NOMO-1 (cell line): ENCODE measurements at regions not wholly inside any gene's neighbourhood (a gene's known extent, or its start where the extent isn't known, plus 50 kb on each side); places are given as distances from the start of the nearest gene placed in this dataset.

Experiments used
- DNase-seq, 2 experiments: peaks; one replicate each; lab custom pipeline; 2025; ENCODE audit not compliant: unreplicated experiment in 2 of 2; lab: John Stamatoyannopoulos, UW

GRCh38 chr2:217491271-217491670 lies 511.5 kb downstream of the TNS1 start:
- peak; percentile 21 to 63 for DNase-seq

GRCh38 chr2:217489145-217489960 lies 513.4 kb downstream of the TNS1 start:
- no peak for DNase-seq

DNA sequence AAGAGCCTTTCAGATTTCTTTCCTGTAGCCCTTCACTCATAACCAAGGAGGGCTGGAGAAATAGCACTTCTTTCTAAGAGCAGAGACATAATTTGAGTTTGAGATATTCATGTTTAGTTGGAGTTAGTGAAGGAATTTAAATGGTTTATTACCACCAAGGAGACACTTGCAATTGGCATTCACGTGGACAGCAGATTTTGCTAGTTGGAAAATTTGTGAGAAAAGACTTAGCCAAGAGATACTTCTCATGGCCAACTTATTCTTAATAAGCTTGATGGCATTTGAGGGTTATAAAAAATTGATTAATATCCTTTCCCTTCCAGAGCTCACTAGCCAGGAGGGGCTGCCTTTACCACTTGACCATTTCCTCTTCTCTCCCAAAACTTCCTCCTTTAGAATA lies 518.7 kb downstream of the TNS1 start:
- no peak for DNase-seq

DNA sequence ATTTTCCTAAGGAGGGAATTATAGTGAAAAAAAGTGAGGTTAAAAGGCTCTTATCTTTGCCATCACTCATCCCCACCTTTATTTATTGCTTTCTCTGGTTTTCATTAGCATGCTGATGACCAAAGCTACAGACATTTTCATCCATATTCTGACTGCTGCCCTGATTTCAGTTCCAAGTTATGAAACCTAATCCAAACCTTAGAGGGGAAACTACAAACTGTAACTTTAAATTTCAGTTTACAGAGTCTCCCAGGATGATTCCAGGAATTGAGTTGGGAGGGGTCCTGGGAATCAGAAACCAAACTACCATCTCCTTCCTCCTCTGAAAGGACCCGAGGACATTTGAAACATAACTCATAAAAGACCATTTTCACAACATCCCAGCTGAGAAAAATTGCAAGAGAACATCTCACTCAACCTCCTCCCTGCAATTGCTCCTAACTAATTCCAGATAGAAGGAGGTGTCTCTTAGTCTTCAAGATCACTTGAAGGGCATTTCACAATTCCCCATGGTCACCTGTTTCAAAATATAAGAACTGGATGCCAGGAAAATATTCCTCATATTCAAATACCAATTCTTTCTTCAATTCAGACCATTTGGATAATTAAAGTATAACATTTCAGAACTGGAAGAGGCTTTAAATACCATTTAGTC lies 520.6 kb downstream of the TNS1 start:
- no peak for DNase-seq

GRCh38 chr2:217481577-217481976 lies 521.2 kb downstream of the TNS1 start:
- no peak for DNase-seq

GRCh38 chr2:217479566-217479965 lies 523.2 kb downstream of the TNS1 start:
- DNase-seq, result no peak

- no peak for DNase-seq
These were observed 523.9 kb downstream of the TNS1 start for GRCh38 chr2:217478831-217479455.

GRCh38 chr2:217477583-217477982 lies 525.2 kb downstream of the TNS1 start:
- no peak for DNase-seq

- DNase-seq, result no peak
These were observed 527.0 kb downstream of the TNS1 start for GRCh38 chr2:217475791-217476190.

DNA sequence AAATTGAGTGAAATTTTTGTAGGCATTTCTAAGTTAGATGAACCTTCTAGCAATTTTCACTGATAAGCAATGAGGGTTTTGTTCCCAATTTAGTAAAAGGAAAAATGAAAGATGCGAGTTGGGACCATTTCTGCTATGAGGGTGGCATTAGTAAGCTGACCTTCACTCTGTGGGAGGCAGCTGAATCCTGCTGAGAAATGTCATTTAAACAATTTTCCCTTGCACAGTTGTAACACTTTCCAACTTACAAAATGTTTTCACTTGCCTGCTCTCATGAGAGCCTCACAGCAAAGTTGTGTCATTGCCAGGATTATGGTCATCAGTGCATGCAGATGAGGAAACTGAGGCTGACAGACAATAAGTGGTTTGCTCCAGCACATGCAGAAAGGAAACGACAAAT lies 527.7 kb downstream of the TNS1 start:
- no peak for DNase-seq

DNA sequence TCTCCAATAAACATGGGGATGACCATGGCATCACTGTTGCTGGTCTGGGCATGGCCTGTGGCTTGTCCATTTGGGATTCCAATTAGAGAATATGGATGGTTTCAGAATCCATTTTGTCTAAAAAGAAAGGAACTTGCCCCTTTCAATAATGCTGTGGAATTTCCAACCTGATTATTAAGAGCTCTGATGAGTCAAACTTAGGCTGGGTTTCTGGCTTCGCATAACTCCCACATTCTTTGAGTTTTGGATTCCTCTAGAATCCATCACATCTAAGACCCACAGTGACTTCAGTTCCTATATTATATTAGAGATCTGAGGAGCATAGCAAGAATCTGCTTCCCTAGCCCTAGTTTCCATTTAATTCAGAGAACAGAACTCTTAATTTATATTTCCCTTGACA lies 531.5 kb downstream of the TNS1 start:
- no peak for DNase-seq

DNA sequence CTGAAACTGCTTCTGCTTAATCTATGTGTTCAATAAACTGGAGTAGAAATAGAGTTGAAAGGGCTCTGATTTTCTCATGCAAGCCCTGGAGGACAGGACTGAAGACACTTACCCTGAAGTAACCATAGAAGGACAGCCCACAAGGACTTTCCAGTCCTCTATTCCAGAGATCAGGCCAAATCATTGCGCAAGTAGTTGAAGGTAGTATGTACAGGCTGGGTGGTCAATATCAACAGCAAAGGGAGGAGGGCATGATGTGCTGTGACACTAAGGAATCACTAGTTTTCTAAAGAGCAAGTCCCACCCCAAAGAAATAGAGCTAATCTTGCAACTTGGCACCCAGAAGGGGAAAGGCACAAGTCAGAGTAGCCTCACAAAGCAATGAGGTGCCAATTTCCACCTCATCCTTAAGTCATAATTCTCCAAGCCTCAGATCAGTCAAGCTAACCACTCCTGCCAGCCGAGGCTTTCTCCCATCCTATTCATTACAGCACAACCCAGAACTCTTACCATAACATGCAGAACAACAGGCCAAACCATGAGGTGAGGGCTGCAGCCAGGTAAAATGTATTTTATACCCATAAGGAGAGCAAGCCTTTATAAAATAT lies 533.5 kb downstream of the TNS1 start:
- DNase-seq, result no peak

DNA sequence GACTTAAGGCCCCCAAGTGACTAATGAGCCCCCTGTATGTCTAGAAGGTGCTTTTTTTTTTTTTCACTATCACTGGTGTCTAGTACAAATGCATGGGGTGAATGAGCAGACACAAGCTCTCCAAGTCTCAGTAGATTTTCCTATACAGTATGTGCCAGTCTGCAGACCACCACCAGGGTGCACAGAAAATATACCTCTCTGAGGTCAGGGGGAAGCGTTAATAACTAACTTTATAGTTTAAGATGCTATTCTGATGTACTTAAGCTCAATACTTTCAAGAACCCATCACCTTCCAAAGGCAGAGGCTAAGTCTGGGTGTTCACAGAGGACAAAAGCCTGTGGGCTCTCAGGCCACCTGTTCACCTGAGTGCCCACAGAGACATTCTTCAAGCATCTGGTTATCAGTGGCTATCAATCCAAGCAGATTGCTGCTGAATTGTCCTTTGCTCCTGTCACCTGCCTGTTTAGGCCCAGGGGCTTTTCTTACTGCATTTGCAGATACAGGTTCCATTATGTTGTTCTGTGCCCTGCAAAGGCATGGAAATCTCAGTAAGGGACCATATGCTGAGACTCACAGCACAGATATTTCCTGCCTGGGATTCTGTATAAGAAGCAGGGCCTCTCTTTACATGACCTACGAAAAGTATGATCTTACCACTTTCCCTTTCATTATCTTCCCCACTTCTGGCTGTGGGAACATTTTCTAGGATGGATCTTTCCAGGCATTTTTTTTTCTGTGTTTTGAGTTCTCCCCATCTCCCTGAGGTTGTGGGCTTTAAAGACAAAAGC lies 534.6 kb downstream of the TNS1 start:
- DNase-seq, result no peak

DNA sequence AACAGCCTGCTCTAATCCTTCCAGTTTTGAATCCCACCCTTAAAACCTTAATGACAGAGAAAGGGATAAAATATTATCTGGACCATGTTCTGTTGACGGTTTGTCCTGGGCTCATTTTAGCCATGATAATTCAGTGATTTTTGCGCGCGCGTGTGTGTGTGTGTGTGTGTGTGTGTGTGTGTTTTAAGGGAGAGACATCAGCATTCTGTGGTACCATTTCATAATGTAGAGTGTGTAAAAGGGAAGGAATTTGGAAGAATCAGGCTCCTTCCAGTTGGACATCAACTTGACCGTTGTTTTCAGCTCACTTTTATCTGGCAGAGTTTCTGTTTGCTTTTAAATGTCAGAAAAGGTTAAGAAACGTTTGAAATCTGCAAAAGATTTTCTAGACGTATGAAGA lies 535.5 kb downstream of the TNS1 start:
- no peak for DNase-seq

DNA sequence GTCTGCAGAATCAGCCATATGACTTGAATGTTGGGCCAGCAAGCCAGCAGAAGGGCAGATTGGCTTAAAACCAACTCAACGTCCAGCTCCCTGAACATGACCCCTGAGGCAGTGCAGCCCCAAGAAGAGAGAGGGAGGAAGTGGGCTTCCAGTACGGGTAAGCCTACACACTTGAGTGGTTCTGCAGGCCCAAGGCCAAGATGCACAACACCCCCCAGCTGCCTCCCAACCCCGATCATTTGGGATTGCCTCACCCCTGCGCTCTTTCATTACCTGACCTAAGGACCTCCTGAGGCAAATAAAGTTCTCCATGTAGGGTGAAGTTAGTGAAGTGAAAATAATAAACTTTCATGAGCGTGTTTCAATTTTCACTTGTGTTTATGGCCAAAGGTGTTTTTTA lies 536.0 kb downstream of the TNS1 start:
- DNase-seq, result no peak

DNA sequence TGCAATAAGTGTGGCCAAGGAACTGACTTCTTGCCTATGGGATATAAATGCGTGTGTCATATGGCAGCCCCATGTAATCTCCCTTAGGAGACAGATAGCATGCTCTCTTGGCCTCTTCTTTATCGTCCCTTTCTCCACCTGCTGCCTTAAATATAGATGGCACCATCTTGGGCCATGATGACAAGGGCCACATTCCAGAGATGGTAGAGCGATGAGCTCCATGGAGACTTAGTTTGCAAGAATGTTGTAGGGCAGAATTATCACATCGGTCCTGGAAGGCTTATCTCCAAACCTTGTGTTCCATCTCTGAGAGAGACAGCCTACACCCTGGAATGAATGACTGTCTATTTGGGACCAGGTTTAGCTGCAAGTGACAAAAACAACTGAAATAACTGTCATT lies 536.7 kb downstream of the TNS1 start:
- no peak for DNase-seq

DNA sequence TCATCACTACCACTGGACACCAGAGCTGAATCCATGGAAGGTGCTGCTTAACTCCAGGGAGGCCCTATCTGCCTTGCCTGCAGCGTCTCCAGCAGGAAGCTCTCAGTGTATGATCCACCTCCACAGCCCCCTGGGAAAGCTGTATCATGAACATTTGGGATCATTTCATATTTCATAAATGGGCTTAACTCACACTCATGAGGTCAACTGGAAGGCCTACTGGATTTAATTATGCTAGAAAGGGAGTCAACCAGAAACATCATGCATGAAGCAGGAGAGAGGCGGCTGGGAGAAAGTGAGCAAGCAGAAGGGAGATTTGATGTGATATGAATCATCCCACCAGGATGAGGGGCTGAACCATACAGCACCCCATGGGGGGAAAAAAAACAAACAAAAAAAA lies 537.7 kb downstream of the TNS1 start:
- no peak for DNase-seq

DNA sequence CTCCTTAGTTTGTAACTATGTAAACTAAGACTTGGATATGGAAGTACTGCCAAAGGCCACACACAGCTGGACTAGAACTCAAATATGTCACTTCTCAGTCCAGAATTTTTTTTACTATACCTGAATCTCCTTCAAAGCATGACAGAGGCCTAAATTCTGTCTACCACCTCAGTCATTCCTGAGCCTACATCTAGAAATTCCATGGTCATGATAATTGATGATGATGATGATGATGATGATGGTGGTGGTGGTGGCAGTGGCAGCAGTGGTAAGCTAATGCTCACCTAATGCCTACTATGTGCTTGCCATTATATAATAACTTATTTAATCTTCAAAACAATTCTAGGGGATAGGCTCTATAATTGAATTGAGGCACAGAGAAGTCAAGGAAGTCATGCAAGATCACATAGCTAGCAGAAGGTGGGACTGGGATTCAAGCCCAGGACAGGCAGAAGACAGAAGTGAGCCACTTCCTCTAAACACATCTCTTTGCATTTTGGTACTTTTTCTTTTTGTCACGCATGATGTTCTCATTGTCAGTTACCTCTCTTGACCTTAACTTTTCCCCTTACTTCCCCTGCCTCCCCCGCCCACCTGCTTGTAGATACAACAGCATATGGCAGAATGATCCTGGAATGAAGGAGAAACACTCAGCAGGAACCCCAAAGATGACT lies 539.3 kb downstream of the TNS1 start:
- DNase-seq, result no peak

- no peak for DNase-seq
These were observed 540.7 kb downstream of the TNS1 start for GRCh38 chr2:217462121-217462520.

- no peak for DNase-seq
These were observed 541.1 kb downstream of the TNS1 start for GRCh38 chr2:217461674-217462073.
